Activated gamma-delta T cell (primary cell): ENCODE measurements at regions not wholly inside any gene's neighbourhood (a gene's known extent, or its start where the extent isn't known, plus 50 kb on each side); places are given as distances from the start of the nearest gene placed in this dataset.
"Not testable (repeated sequence)": the region's sequence is repeated elsewhere in the genome, so short reads cannot be mapped to it uniquely, and the experiment has no call there.

ENCODE experiments used
- DNase-seq: peaks from one replicate; lab custom pipeline; 2025; lab: John Stamatoyannopoulos, UW

DNA sequence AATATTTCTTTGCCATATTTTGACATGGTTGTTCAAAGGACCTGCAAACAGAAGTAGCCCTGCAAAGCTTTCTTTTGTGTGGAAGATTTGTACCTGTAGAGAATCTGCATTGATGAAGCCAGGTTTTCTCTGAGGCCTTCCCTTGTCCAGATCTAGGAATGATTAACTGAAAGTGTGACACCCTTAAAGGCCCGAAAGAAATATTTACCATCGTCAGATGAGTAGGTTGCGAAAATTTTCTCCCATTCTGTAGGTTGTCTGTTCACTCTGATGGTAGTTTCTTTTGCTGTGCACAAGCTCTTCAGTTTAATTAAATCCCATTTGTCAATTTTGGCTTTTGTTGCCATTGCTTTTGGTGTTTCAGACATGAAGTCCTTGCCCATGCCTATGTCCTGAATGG lies 439.0 kb downstream of the SMARCA1 start:
- not testable (repeated sequence) for DNase-seq

DNA sequence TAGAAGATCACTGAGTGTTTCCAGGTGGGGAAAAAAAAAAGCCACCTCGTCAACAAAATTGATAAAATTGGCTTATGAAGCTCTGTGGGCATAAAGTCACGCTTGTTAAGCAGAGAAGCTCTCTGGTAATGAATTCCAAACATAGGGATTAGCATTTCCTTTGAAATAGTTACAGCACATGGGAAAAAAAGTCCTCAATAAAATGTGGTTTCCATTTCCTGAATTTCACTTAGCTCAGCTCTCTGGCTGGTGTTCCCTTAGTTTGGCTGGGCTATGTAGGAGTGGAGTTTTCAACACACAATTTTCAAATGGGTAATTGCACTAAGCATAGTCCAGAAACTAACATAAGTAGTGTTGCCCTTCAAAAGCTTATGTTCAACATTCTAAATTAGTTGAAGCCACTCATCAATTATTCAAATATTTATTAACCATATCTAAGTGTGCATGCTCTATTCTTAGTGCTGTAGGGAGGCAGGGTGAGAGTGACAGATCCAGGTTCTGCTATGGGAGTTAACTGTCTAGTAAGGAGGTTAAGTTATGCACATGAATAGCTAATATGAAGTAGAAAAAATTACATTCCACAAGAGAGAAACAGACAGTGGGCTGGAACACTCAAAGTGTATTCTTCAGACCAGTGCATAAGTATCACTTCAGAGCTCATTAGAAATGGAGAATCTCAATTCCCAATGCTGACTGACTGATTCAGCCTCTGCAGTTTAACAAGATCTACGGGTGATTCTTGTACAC lies 445.7 kb downstream of the SMARCA1 start:
- no peak for DNase-seq

DNA sequence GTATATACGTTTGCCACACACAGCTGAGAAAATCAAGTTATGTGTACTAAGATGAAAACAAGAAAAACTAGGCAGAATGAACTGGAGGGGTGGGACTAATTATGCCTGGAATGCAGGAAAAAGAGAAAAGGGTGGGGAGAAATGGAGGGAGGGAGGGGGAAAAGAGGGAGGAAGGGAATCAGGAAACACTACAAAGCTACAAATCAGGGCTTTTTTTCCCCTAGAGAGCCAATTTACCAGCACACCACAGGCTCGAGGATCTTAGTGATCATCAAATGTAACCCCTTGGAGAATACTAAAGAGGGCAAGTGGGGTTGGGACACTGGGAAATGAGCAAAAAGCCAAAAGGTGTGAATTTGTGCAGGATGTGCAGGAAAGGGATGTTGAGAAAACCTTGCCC lies 451.9 kb downstream of the SMARCA1 start:
- DNase-seq = no peak

DNA sequence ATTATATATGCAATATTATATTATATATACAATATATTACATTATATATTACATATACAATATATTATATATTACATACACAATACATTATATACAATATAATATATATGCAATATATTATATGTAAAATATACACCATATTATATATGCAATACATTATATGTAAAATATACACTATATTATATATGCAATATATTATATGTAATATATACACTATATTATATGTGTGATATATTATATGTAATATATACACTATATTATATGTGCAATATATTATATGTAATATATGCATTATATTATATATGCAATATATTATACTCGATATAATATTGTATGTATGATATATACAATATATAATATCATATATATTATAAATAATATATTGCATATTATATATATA lies 457.4 kb downstream of the SMARCA1 start:
- no peak for DNase-seq

DNA sequence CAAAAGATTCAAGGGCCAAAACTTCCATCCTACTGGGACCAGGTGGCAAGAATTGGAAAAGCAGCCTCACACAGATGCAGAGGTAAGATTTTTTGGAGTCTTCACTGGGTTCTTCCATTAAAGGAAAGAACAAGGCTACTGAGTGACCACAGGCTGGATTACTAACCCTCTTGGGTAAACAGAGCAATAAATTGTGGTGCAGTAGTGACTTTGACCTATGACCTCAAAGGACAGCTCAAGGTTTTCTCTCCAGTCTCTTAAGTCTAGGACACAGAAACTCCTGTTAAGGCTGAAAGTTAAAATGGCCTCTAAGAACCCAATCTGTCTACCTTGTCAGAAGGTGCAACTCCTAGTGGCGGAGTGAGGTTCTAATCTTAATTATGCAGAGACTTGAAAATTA lies 464.9 kb downstream of the SMARCA1 start:
- DNase-seq = no peak

DNA sequence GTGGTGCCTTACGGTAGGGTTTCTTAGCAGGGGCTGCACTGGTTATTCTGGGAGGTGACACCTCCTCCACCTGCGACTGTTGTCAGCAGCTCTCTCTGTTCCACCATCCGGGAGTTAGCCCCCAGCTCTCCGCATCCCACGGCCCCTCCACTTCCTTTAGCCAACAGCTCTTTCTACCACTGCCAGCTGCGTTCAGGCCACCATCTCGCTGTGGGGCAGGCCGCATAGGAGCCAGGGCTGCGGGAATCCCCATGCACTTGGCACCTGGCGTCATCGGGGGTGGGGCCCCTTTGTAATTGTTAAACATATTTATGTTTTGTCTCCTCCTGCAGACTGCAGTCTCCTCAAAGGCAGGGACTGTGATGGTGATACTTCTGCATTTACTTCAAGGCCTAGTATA lies 480.2 kb downstream of the SMARCA1 start:
- no peak for DNase-seq

DNA sequence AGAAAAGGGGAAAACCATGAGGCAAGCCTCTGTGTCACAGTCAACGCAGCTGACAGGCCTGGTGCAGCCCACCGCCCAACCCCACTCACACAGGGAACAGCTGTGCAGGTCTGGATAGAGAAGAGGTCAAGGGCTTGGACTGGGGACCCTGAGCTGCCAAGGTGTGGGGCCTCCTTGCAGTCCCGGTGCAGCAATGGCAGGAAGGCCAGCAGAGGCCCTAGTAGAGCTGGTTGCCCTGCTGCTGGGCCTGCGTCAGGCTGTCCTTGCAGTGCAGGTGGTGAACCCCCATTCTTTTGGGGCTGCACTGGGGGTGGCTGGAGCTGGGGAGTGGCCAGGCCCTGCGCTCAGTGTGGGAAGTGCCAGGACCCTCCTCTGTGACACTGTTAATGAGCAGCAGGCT lies 482.0 kb downstream of the SMARCA1 start:
- no peak for DNase-seq

DNA sequence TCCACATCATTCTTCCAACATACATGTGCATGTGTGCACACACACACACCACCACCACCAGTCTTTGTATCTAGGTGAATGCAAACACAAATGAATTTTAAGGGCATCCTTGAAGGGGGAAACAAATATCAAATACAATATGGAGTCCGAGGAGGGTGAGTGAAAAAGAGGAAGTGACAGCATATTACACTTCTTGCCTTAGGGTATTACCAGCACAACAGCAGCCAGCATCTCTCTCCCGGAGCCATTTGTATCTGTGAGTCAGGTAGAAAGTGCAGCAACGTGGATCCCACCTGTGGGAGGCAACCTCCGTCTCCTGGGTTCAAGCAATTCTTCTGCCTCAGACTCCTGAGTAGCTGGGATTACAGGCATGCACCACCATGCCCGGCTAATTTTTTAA lies 483.2 kb downstream of the SMARCA1 start:
- no peak for DNase-seq

DNA sequence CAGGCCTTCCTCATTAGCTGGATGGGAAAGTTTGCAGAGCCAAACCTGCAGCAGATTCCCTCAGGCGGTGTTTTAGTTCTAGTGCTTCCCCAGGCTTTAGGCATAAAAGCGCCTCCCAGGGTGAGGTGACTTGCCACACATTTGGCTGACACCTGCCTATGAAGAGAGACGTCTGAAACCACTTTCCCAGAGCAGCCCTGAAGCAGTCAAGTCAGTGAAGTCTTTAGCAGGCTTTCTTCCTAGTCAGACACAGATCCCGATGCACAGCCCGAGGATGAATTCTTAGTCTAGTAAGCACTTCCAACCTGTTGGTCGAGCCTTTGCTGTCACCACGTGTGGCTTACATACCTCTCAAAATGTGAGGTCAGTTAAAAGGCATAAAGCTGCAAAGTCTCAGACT lies 484.1 kb downstream of the SMARCA1 start:
- DNase-seq = no peak

DNA sequence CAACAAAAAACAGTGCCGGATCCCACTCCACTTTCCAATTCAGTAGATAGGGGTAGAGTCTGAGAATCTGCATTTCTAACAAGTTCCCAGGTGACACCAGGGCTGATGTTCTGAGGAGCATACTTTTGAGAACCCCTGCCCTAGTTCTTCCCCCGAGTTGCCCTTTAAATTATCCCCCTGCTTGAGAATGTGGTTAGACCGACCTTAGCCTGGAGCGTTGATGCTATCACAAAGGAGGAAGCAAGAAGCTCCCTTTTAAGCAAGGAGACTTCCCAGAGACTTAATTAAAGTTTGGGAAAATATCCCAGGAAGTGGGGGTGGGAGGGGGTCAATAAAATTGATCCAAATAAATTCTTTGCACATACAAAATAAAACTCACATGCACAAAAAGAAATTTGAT lies 485.9 kb downstream of the SMARCA1 start:
- DNase-seq = no peak

DNA sequence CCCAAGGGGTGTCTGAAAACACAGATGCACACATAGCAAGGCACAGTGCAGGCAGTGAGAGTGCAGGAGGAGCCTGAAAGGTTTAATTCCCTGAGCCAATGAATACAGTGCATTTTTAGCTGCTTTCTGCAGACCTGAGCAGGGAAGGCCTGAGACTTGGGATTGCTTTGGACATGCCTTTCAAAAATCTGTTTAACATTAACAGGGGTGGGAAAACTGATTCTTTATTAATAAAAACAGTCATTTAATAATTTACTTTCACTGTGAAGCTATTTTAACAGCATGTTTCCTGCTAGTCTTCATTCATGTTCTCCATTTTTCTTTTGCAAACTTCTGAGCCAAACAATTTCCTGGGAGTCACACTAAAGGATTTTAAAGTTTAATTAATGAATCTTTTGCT lies 488.1 kb downstream of the SMARCA1 start:
- no peak for DNase-seq

DNA sequence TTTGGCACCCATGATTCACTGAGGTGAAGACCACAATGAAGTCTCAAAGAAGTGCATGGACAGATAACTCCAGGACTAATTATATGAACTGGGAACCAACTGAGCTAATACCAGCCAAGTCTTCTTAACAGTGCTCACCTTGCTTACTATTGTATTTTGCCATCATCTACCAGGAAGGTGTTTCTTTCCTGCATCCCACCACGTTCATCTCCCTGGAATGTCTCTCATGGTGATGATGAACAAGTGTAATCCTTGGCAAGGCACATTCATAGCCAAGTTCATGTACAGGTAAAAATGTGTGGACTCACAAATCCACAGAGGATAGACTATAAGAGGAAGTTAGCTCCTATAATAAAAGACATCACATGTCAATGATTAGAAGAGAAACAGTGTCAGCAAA lies 489.1 kb downstream of the SMARCA1 start:
- no peak for DNase-seq

DNA sequence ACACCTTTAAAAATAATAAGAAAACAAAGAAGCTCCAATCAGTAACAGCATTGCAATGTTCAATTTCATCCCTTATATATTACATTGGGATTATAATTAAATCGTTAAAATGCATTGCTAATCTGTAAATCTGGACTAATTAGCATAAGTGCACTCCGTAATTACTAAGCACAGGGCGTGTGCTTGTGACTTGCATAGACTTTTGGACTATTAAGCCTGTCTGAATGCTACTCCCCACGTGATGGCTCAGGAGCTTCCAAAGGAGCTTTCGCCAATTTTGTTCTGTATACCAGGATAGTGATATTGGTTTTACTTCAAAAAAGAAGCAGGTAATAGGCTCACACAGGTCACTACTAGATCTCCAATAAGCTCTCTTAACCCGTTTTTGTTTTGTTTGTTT lies 497.1 kb downstream of the SMARCA1 start:
- no peak for DNase-seq

DNA sequence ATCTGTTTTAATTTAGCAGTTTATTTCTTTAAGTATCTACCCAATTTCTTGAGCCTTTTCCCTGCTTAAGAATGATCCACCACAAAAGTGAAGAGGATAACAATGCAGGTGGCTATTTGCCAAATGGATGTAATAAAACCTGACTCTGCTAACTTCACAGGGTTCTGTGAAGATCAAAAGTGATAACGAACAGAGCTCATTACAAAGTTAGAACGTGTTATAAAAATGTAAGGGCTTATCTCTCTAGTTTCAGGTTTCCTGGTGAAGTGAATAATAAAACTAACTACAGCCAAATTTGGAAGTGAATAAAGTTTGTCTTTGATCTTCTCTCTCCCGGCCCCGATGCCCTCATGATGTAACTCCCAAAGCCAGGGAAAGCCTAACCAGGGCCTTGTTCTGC lies 497.9 kb downstream of the SMARCA1 start:
- no peak for DNase-seq

DNA sequence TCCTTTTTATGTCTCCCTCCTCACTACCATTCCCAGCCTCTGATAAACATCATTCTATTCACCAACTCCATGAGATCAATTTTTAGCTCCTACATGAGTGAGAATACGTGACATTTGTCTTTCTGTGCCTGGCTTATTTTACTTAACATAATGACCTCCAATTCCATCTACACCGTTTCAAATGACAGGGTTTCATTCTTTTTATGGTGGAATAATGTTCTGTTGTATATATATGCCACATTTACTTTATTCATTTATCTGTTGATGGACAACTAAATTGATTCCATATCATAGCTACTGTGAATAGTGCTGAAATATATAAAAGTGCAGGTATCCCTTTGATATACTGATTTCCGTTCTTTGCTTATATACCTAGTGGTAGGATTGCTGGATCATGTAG lies 503.9 kb downstream of the SMARCA1 start:
- DNase-seq = no peak

DNA sequence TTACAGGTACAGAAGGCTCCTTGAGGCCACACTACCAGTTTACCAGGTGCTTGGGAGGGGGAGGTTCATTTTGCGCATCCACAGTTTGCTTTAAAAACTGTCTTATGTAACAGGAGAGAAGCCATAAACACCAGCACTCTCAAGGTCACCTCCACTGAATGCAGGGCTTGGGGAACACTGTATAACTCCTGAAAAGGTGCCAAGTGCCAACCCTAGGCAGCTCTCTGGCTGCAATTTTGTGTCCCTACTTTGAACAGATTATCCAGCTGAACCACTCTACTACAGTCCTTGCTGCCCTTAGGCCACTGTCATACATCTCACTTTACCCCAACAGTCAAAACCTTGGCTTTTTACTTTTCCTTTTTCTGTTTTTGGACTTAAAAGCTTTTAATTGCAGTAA lies 507.9 kb downstream of the SMARCA1 start:
- DNase-seq = no peak

DNA sequence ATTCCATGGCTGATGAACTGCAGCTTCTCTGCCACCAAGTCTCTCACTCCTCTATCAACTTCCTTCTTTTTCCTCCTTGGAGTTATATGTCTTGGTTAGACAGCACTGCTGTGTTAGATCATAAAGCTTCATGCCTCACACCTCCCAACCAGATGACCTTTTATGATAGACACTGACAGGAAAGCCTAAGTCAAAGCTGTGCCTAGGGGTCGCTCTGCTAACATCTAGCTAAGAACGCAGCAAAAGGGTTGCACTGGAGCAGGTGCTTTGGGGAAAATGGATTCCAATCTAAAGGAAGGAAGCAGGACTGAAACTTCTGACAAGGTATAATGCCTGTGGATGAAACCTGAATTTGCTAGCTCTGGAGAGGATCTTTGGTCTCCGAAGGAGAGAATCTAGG lies 509.7 kb downstream of the SMARCA1 start:
- DNase-seq = no peak

DNA sequence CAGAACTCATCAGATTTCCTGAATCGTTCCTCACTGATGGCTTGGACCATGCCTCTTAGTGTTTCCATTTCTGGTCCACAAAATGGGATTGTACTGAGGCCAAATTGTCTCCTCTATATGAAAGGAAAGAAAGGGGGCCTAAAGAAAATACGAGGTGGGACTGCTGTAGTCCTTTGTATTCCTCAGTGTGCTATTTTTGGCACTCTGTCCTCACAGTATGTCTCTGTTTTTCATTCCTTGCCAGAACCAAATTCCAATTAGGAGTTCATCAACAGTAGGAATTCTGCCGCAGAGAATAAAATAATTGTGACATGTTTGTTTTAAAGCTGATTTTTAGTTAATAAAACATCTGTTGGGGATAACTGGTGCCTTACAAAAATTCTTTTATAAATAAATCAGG lies 515.7 kb downstream of the SMARCA1 start:
- DNase-seq = no peak

DNA sequence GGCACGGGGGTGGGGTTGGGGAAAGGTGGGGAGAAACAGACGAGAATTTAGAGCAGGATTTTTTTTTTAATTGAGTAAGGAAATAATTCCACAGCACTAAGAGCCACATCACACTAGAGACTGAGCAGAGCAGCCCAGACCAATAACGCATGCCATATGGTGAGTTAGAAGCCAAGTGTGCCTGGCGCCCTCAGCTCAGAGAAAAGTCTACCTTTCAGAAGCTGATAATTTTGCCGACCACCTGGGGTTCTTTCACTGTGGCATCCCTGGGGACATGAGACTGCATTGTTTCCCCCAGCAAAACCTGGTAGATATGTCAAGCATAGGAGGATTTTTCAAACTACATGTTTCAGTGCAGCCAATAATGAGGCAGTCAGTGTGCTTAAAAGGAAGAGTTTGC lies 516.8 kb downstream of the SMARCA1 start:
- DNase-seq = no peak

DNA sequence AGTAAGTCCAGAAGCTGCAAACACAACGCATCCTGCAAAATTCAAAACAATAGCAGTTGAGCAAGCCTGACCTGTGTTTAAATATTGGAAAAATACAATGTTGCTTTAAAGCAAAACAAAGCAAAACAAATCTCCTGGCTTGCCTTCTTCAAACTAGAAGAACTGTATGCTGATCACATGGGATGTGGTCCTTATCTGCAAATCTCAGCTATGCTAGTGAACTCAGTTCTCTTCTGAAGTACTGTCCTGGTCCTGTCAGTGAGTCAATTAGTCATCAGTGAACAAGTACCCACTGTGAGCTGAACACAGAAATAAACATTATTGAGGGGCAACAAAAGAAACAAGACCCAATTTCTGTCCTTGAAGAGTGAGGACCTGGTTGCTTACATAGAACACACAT lies 522.5 kb downstream of the SMARCA1 start:
- no peak for DNase-seq

DNA sequence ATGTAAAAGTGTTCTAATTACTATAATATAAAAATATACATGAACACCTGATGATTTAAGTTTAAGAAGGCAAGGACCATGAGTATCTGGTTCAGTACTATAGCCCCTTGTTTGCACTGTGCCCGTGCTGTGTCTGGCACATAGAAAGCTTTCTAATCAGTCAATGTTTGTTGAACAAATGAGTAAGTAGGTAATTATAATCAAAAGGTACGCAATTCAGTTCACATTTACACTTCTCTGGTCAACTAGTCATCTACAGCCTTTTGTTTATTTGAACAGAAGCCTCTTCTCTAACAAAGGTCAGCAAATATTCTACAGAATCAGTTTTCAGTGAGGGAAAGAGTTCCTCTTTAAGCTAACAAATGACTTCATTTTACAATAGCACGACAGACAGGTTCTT lies 523.3 kb downstream of the SMARCA1 start:
- DNase-seq = no peak

DNA sequence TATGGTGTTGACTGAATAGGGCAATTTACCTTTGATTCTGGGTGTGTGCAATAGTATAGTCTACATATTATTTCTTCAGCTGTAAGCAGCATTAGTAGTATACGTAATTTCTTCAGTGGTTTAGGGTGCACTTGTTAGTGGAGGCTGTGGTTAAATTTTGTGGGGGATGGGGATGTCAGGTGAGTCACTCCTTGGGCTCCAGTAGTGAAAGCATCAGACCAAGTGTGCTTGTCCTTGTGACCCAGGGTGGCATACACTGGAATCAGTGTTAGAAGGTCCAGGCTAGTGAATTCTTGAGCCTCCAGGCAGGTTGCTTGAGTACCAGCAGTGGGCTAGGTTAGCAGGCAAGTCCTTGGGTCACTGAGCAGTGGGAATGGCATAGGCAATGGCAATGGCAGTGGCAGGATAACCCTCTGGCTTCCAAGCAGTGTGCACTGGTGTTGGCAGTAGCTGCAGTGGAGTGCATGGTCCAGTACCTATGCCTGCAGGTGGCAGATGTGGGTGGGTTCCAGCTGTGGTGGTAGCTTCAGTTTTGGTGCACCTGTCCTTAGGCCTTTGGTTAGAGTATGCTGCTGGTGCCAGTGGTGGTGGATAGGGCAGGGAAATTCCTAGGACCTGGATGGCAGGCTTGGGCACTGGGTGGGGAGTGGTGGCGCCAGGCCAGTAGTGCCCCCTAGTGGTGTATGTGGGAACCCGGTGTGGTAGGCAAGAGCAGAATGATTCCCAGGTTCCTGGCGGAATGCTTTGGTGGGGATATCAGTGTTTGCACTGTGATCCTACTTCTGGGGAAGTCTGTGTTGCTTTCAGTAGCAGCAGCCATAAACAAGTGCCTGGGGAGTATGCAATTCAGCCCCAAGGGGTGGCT lies 531.0 kb downstream of the SMARCA1 start:
- no peak for DNase-seq

DNA sequence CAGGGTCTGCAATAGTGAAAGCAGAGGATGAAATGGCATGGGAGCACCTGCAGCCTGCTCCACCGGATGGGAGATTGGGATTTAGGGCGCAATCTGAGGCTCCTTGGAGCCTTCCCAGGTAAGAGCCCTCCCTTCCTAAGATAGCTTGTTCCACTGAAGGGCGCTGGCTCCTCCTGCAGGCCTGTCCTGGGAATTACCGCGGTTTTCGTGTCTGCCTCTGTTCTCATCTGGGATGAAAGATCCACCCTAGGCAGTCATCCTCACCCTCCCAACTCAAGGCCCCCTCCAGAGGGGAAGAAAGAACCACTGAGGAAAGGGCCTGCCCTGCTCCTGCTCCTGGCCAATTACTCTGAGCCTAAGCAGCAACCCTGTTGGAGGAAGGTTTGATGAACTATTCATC lies 547.5 kb downstream of the SMARCA1 start:
- DNase-seq = no peak

DNA sequence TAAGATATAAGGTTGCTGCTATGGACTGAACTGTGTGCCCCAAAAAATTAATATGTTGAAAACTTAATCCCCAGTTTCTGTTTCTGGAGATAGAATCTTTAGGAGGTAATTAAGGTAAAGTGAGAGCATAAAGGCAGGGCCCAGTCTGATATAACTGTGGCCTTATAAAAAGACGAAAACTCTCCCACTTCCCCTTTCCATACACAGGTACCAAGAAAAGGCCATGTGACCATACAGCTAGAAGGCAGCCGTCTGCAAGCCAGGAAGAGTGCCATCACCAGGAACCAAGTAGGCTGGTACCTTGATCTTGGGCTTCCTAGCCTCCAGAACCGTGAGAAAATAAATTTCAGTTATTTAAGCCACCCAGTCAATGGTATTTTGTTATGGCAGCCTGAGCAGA lies 550.3 kb downstream of the SMARCA1 start:
- no peak for DNase-seq
